ENCODE measurements at regions not wholly inside any gene's neighbourhood (a gene's known extent, or its start where the extent isn't known, plus 50 kb on each side); places are given as distances from the start of the nearest gene placed in this dataset.
"Not testable (repeated sequence)": the region's sequence is repeated elsewhere in the genome, so short reads cannot be mapped to it uniquely, and the experiment has no call there.

DNA sequence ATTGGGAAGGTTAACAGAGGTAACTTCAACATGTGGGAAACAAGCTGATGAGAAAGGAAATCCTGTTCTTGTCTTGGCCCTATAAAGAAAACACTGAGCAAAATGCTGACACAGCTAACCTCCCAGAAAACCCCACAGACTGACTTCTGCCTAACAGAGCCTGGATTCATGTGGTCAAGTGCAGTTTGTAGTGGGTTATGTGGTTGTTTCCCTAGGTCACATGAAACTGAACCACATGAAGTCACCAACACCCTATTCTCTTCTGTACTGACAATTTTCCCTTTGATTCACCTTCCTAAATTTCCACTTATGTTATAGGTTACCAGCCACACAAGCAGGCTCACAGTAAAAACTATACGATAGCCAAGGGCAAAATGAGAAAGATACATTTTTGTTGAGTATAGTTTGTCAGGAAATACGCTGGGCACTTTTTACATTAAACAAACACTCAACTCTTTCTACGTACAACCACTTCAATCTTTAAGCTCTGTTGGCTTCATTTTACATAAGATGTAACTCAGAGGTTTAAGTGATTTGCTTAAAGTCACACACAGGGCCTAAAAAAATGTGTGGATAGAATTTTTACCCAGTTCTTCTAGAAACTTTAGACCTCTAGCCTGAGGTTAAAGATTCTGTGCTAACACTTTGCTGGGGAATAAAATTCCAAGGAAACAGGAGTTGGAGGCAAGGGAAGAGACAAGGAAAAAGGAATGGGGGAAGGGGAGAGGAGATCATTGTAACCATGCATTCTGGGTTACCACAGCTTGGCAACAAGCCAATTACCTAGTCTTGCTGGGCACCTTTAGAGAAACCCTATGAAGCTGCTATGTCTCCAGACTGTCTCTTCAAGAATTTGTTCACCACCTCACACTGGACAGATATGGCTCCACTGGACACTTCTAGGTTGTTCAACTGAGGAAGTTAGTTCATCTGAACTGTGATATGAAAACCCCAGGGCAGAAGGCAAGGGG is 601.6 kb upstream of the USP24 start:
- DNase-seq (ENCODE audit: insufficient read length, low spot score) (no peak), FAIRE-seq (no peak)

DNA sequence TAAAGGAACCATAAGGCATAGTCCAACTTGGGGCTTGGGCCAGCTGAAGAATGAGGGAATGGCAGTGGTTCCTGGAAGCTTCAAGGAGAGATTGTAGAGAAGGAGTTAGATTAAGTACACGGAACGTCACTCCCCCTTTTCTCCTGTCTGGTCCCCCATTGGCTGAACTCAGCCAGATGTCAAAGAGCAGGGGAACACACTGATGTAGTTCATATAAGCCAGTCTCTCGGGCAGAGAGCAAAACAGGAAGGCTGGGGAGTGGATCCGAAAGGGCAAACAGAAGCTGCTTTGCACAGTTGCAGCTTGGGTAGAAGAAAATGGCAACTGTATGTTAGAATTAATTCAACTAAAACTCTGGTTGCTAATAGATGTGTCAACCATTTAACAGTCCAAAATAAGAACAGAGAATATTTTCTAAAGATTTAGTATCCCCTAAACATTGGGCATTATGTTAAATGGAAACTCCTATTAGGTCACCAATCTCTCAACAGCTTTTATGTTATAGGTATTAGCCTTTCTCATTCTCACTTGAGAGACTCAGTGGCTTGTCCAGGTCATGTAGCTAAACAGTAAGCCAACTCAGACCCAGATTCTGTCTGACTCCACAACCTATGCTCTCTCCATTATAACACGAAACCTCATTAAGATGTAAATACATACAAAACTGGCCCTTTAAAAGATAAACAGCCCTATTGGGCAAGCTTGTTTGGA is 600.7 kb upstream of the USP24 start:
- no peak for FAIRE-seq

GRCh38 chr1:55814967-55815366 is 599.8 kb upstream of the USP24 start:
- no peak for FAIRE-seq
- DNase-seq (ENCODE audit: insufficient read length, low spot score) = no peak

More for the DNA sequence above, 600.7 kb upstream of the USP24 start:
- no peak for DNase-seq (ENCODE audit: insufficient read length, low spot score)

GRCh38 chr1:55813618-55814017 is 598.5 kb upstream of the USP24 start:
- DNase-seq (ENCODE audit: insufficient read length, low spot score) (no peak), FAIRE-seq (no peak)

- FAIRE-seq (no peak), DNase-seq (ENCODE audit: insufficient read length, low spot score) (no peak)
These were observed 597.1 kb upstream of the USP24 start for GRCh38 chr1:55812281-55812680.

- DNase-seq (ENCODE audit: insufficient read length, low spot score) (no peak), FAIRE-seq (no peak)
These were observed 593.1 kb upstream of the USP24 start for GRCh38 chr1:55808263-55808662.

- DNase-seq (ENCODE audit: insufficient read length, low spot score) = no peak
- no peak for FAIRE-seq
These were observed 588.3 kb upstream of the USP24 start for GRCh38 chr1:55803429-55803828.

DNA sequence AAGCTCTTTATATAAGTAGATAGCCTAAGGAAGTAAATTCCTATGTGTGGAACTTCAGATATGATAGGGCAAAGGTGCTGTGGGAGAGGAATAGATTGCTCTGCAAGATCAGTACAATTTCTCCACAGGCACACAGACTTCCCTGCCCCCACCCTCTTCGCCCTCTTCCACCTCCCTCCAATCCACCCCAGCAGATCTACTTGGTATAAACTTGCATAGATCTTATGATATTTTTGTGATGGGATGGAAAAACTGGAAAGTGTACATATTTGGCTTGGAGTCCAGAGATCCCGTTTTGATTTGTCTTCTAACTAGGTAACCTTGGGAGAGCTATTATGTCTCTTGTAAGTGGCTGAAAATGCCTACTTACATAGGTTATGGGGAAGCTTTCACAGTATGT is 586.3 kb upstream of the USP24 start:
- FAIRE-seq (no peak), DNase-seq (ENCODE audit: insufficient read length, low spot score) (no peak)

DNA sequence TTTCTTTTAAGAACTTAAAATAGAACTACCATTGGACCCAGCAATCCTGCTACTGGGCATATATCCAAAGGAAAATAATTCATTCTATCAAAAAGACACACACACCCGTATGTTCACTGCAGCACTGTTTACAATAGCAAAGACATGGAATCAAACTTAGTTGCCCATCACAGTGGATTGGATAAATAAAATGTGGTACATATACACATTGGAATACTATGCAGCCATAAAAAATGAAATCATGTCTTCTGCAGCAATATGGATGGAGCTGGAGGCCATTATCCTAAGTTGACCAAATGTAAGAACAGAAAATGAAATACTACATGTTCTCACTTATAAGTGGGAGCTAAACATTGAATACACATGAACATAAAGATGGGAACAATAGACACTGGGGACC is 585.3 kb upstream of the USP24 start:
- no peak for FAIRE-seq
- DNase-seq (ENCODE audit: insufficient read length, low spot score) = no peak

- DNase-seq (ENCODE audit: insufficient read length, low spot score) (no peak), FAIRE-seq (no peak)
These were observed 578.7 kb upstream of the USP24 start for GRCh38 chr1:55793856-55794255.

- DNase-seq (ENCODE audit: insufficient read length, low spot score) = no peak
- no peak for FAIRE-seq
These were observed 577.7 kb upstream of the USP24 start for GRCh38 chr1:55792870-55793269.

DNA sequence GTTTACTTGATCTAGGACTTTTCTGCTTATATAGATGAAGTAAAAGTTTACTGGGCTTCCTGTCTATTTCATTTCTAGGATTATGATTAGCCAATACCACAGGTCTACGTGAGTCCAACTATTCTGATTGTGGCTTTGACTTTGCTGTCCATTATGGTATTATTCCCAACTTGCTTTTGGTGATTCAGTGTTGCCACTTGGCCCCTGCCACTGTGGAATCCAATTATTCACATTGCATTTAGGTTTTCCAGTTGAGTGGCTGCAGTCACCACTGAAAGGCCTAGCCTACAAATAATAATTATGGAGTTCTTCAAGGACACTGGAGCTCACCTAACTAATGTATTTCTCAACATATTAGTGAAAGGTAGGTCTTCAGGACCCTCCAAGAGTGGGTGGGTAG is 574.3 kb upstream of the USP24 start:
- FAIRE-seq (no peak), DNase-seq (ENCODE audit: insufficient read length, low spot score) (no peak)

- FAIRE-seq (no peak), DNase-seq (ENCODE audit: insufficient read length, low spot score) (no peak)
These were observed 571.2 kb upstream of the USP24 start for GRCh38 chr1:55786396-55786795.

GRCh38 chr1:55784941-55785450 is 569.8 kb upstream of the USP24 start:
- DNase-seq (ENCODE audit: insufficient read length, low spot score); FAIRE-seq: not testable (repeated sequence)

- DNase-seq (ENCODE audit: insufficient read length, low spot score) = no peak
- FAIRE-seq = no peak
These were observed 566.8 kb upstream of the USP24 start for GRCh38 chr1:55781944-55782482.

DNA sequence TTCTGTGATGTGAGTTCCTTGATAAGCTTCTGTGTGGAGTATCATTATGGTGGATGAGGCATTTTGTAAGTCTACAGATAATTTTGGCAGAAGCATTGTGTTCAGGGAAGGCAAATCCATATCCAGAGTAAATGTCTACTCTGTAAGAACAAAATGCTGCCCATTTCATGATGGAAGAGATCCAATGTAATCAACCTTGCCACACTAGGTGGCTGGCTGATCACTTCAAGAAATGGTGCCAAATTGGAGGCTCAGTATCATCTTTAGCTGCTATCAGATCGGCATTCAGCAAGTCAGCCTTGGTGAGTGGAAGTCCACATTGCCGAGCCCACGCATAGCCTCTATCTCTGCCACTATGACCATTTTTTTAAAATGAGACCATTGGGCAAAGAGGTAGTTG is 565.8 kb upstream of the USP24 start:
- no peak for FAIRE-seq
- DNase-seq (ENCODE audit: insufficient read length, low spot score) = no peak

DNA sequence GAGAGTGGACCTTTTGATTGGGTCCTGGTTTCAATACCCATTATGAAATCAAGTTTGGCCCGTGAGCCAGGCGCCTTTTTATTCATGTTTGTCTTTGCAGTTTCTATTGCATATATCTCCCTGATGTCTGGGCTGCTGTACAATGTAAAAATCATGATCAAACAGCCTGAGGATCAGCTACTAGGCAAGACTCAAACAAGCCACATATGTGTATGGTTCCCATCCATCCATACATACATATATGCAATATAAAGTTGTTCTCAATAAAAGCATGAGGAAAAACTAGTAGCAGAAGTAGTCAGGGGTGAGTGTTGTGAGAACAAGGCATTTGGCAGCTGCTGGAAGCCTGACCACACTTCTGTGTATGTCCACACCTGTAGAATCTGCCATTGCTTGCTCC is 562.4 kb upstream of the USP24 start:
- DNase-seq (ENCODE audit: insufficient read length, low spot score) = no peak
- no peak for FAIRE-seq

DNA sequence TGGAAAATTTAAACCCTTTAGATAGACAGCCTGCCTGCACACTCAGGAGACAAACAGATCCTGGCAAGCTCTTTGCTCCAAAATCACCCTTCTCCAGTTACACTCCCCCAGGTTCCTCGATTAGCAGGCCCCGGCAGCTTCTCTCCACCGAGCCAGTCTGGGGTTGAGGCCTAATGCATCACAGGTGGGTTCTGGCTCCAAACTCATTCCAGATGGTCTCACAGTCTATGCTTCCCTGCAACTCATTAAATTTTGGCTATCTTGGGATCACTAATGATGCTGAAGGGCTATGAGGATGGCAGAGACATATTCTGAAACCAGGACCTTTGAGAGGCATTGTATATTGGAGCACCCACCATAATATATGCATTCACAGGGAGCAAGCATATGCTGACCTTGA is 559.8 kb upstream of the USP24 start:
- DNase-seq (ENCODE audit: insufficient read length, low spot score) (no peak), FAIRE-seq (no peak)

DNA sequence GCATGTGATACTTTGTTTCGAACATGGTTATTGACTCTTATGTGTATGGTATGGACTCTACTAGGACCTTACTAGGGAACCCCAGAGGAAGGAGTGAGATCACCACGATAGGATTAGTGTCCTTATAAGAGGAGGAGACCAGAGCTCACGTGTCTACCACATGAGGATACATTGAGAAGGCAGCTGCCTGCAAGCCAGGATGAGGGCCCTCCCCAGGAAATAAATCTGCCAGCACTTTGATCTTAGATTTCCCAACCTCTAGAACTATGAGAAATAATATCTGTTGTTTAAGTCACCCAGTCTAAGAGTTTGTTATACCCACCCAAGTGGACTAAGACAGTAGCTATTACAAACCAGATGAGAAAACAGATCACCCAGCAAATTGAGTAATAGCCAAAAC is 559.3 kb upstream of the USP24 start:
- DNase-seq (ENCODE audit: insufficient read length, low spot score) (no peak), FAIRE-seq (no peak)

DNA sequence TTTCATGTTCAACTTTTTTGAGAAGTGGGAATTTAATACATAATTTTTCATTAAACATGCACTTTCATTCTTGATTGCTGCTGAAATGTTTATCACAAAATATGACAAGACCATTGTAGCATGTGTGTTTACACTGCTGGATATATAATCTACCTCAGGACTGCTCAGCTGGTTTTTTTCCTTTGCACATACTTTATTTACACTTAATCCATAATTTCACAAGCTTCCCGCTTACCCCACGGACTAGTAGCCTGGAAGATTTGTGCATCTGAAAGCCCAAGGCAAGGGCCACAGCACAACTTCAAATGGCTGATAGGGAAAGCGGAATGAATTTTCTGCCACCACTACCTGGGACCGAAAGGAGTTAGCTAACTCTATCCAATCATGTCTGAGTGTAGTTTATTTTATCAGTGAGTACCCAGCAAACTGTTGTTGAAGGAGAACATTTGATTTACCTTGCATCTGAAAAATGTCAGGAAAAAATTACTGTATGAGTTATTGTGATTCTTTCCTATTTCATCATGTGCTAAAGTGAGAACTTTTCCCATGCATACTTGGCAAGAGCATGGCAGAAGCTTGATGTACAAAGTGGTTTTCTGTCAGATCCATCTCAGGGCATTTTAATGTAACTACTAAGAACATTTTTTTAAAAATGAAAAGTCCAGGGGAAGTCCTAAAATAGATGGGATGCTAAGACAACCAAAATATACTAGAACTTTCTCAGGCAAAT is 558.2 kb upstream of the USP24 start:
- FAIRE-seq (no peak), DNase-seq (ENCODE audit: insufficient read length, low spot score) (no peak)
